PC-9 (cell line): ENCODE measurements at regions not wholly inside any gene's neighbourhood (a gene's known extent, or its start where the extent isn't known, plus 50 kb on each side); places are given as distances from the start of the nearest gene placed in this dataset.

ENCODE experiments used
- CTCF ChIP-seq: fragments of 200-600 bp; sonication (generic); conservative IDR thresholded peaks from 2 replicates; pipeline ENCODE4 v1.6.1; 2017; ENCODE audit warnings: mixed run types, antibody characterized with exemption, mild to moderate bottlenecking, moderate library complexity
- EZH2 ChIP-seq: fragments of 200-600 bp; sonication (generic); IDR thresholded peaks from 2 replicates; pipeline ENCODE4 v1.8.0; 2017; ENCODE audit warnings: antibody characterized with exemption, low read depth

- TF ChIP-seq CTCF: no peak
- no peak for TF ChIP-seq EZH2
Observed at GRCh38 chr3:40790746-40791145, 266.0 kb downstream of the ZNF621 start.
